H1 (cell line): ENCODE measurements at regions not wholly inside any gene's neighbourhood (a gene's known extent, or its start where the extent isn't known, plus 50 kb on each side); places are given as distances from the start of the nearest gene placed in this dataset.

Experiments used
- CTCF ChIA-PET: fragments of 300-600 bp; sonication (Branson Sonifier 250); formaldehyde crosslinking; loops from one replicate; lab custom pipeline; 2021; ENCODE audit not compliant: partially characterized antibody; lab: Charles Lee
- POLR2A ChIA-PET: fragments of 300-600 bp; sonication (Branson Sonifier 250); formaldehyde crosslinking; loops from one replicate; lab custom pipeline; 2021; ENCODE audit warnings: inconsistent platforms; ENCODE audit not compliant: partially characterized antibody; lab: Charles Lee
- DNase-seq, 2 experiments: peaks; one replicate each; pipeline versions ENCODE4 v3.0.0 to v3.0.0-alpha.2; 2010 to 2022; ENCODE audit warnings: low spot score in 2 of 2, low read depth in 1 of 2, mixed read lengths in 1 of 2
- FAIRE-seq: peaks from 2 replicates; lab custom pipeline; 2011; peaks lifted over from hg19 to GRCh38; lab: Jason Lieb, UNC
- H2AFZ ChIP-seq: 2 replicates; pipeline ENCODE4 v1.8.1; 2012; ENCODE audit warnings: low read length, inconsistent platforms
- H2AK5ac ChIP-seq: 2 replicates; pipeline ENCODE4 v1.6.1; 2013; ENCODE audit warnings: low read depth, low read length
- H2BK120ac ChIP-seq: replicated peaks from 2 replicates; pipeline ENCODE3; 2013; ENCODE audit warnings: low read depth, low read length, inconsistent platforms
- H2BK12ac ChIP-seq: 2 replicates; pipeline ENCODE4 v1.6.1; 2013; ENCODE audit warnings: low read depth, low read length
- H2BK15ac ChIP-seq: 2 replicates; pipeline ENCODE4 v1.6.1; 2013; ENCODE audit warnings: low read length
- H2BK20ac ChIP-seq: 2 replicates; pipeline ENCODE4 v1.6.1; 2013; ENCODE audit warnings: low read length
- H2BK5ac ChIP-seq: 2 replicates; pipeline ENCODE4 v1.6.1; 2013; ENCODE audit warnings: low read depth, low read length
- H3K14ac ChIP-seq: 2 replicates; pipeline ENCODE4 v1.6.1; 2013; ENCODE audit warnings: inconsistent platforms; ENCODE audit not compliant: insufficient read length
- H3K18ac ChIP-seq: 2 replicates; pipeline ENCODE4 v1.6.1; 2013; ENCODE audit warnings: low read length; ENCODE audit errors: extremely low read depth
- H3K23ac ChIP-seq: 2 replicates; pipeline ENCODE4 v1.6.1; 2013; ENCODE audit warnings: inconsistent platforms; ENCODE audit not compliant: insufficient read length
- H3K23me2 ChIP-seq: 2 replicates; pipeline ENCODE4 v1.6.1; 2013; ENCODE audit warnings: low read depth, low read length
- H3K27ac ChIP-seq: 2 replicates; pipeline ENCODE4 v1.6.1; 2011; ENCODE audit warnings: low read depth, low read length, inconsistent platforms
- H3K27me3 ChIP-seq, 4 experiments: replicated peaks in 1 of 4; 1 replicate in 1 of 4; 2 replicates in 3 of 4; pipeline versions ENCODE4 v1.6.1 to v1.8.1; 2011 to 2013; ENCODE audit warnings: low read length in 3 of 4, mild to moderate bottlenecking in 3 of 4, inconsistent platforms in 2 of 4, mixed read lengths in 2 of 4, moderate library complexity in 1 of 4; ENCODE audit not compliant: control insufficient read depth in 3 of 4, insufficient read depth in 3 of 4; ENCODE audit errors: extremely low read depth in 1 of 4
- H3K36me3 ChIP-seq, 4 experiments: 2 replicates each; pipeline versions ENCODE4 v1.6.1 to v1.8.1; 2011 to 2013; ENCODE audit warnings: mild to moderate bottlenecking in 4 of 4, low read length in 3 of 4, moderate library complexity in 2 of 4, control low read depth in 1 of 4, inconsistent platforms in 1 of 4; ENCODE audit not compliant: insufficient read depth in 4 of 4, control insufficient read depth in 2 of 4
- H3K4ac ChIP-seq: replicated peaks from 2 replicates; pipeline ENCODE3; 2013; ENCODE audit warnings: low read length, low read depth, mixed read lengths, inconsistent platforms; ENCODE audit not compliant: insufficient read length
- H3K4me1 ChIP-seq, 4 experiments: replicated peaks in 1 of 4; 1 replicate in 1 of 4; 2 replicates in 3 of 4; pipeline versions ENCODE4 v1.6.1 to v1.8.1; 2011 to 2013; ENCODE audit warnings: low read length in 3 of 4, inconsistent platforms in 2 of 4, mixed read lengths in 1 of 4; ENCODE audit not compliant: insufficient read depth in 4 of 4, control insufficient read depth in 3 of 4
- H3K4me2 ChIP-seq, 2 experiments: 2 replicates each; pipeline versions ENCODE4 v1.6.1 to v1.8.1; 2011 to 2013; ENCODE audit warnings: low read depth in 2 of 2, low read length in 2 of 2, control low read depth in 1 of 2, inconsistent platforms in 1 of 2, mild to moderate bottlenecking in 1 of 2; ENCODE audit not compliant: insufficient read depth in 1 of 2
- H3K4me3 ChIP-seq, 4 experiments: fragments of 200-600, 300-600 bp in 1 of 4; sonication (generic), shearing (Covaris generic), sonication (Bioruptor Twin) in 1 of 4; 2 replicates each; pipeline versions ENCODE4 v1.5.1 to v1.8.1; 2011 to 2016; ENCODE audit warnings: low read length in 4 of 4, low read depth in 3 of 4, control low read depth in 2 of 4, inconsistent platforms in 2 of 4, mild to moderate bottlenecking in 2 of 4, mixed read lengths in 1 of 4, moderate library complexity in 1 of 4; ENCODE audit not compliant: insufficient read depth in 2 of 4; ENCODE audit errors: extremely low read depth in 1 of 4
- H3K56ac ChIP-seq: replicated peaks from 2 replicates; pipeline ENCODE3; 2013; ENCODE audit warnings: low read depth, mild to moderate bottlenecking, mixed read lengths, low read length, inconsistent platforms; ENCODE audit not compliant: insufficient read length
- H3K79me1 ChIP-seq: 2 replicates; pipeline ENCODE4 v1.6.1; 2013; ENCODE audit warnings: low read depth, low read length, control low read depth
- H3K79me2 ChIP-seq, 2 experiments: 2 replicates each; pipeline versions ENCODE4 v1.6.1 to v1.8.1; 2012 to 2013; ENCODE audit warnings: low read length in 2 of 2, mild to moderate bottlenecking in 2 of 2, inconsistent platforms in 1 of 2; ENCODE audit not compliant: insufficient read depth in 2 of 2, control insufficient read depth in 1 of 2
- H3K9ac ChIP-seq, 4 experiments: replicated peaks in 1 of 4; 1 replicate in 1 of 4; 2 replicates in 3 of 4; pipeline versions ENCODE4 v1.6.1 to v1.8.1; 2011 to 2013; ENCODE audit warnings: low read depth in 3 of 4, low read length in 3 of 4, control low read depth in 2 of 4, mild to moderate bottlenecking in 2 of 4, moderate library complexity in 2 of 4, inconsistent platforms in 1 of 4; ENCODE audit errors: extremely low read depth in 1 of 4
- H3K9me3 ChIP-seq, 2 experiments: 2 replicates each; pipeline versions ENCODE4 v1.6.1 to v1.8.1; 2012 to 2013; ENCODE audit warnings: mild to moderate bottlenecking in 2 of 2, moderate library complexity in 2 of 2, control low read depth in 1 of 2, inconsistent platforms in 1 of 2, low read depth in 1 of 2, low read length in 1 of 2, mixed read lengths in 1 of 2; ENCODE audit not compliant: insufficient read depth in 2 of 2
- H4K20me1 ChIP-seq, 2 experiments: replicated peaks in 1 of 2; 2 replicates each; pipeline versions ENCODE3 to v1.8.1; 2011 to 2013; ENCODE audit warnings: inconsistent platforms in 2 of 2, low read length in 2 of 2, mild to moderate bottlenecking in 1 of 2; ENCODE audit not compliant: insufficient read depth in 2 of 2, control insufficient read depth in 1 of 2
- H4K5ac ChIP-seq: 2 replicates; pipeline ENCODE4 v1.6.1; 2013; ENCODE audit warnings: low read length, low read depth, mixed read lengths, inconsistent platforms; ENCODE audit not compliant: insufficient read length
- H4K8ac ChIP-seq: 2 replicates; pipeline ENCODE4 v1.8.0; 2013; ENCODE audit warnings: mild to moderate bottlenecking, moderate library complexity, low read length, inconsistent platforms; ENCODE audit not compliant: insufficient read depth; ENCODE audit errors: extremely low read depth
- H4K91ac ChIP-seq: replicated peaks from 2 replicates; pipeline ENCODE3; 2013; ENCODE audit warnings: low read length, mixed read lengths, inconsistent platforms; ENCODE audit not compliant: insufficient read length
- HDAC6 ChIP-seq: IDR thresholded peaks from one replicate; pipeline ENCODE4 v1.7.1; 2012; ENCODE audit warnings: low read depth, mild to moderate bottlenecking, inconsistent platforms, low read length, moderate library complexity
- RAD21 ChIP-seq, 2 experiments: IDR thresholded peaks in 1 of 2; conservative IDR thresholded peaks in 1 of 2; 2 replicates each; pipeline ENCODE4 v1.6.1; 2011; ENCODE audit warnings: low read depth in 2 of 2, low read length in 2 of 2, improper control_type of control experiment in 1 of 2, inconsistent platforms in 1 of 2, mild to moderate bottlenecking in 1 of 2, moderate library complexity in 1 of 2
- TAF7 ChIP-seq: optimal IDR thresholded peaks from 2 replicates; pipeline ENCODE3; 2011; ENCODE audit warnings: low read depth, mild to moderate bottlenecking, inconsistent platforms, low read length, moderate library complexity, borderline replicate concordance

DNA sequence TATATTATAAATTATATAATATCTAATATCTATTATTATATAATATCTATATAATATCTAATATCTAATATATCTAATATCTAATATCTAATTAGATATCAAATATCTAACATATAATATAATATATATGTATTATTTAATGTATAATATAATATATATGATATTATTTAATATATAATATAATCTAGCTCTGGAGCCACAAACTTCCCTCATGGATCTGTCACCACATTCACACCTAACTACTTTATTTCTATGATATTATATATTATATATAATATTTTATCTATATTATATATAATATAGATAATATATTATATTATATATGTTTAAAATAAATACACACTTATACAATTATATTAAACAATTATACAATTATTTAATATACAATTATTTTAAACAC lies 667.5 kb downstream of the KCTD8 start:
- no peak overlapping the region for H2AK5ac ChIP-seq
- no peak overlapping the region for H3K14ac ChIP-seq
- no peak overlapping the region for H3K4me3 ChIP-seq
- no peak overlapping the region for H2BK120ac ChIP-seq
- H3K36me3 ChIP-seq: no peaks in the 10 kb centered on the region
- H3K9ac ChIP-seq: no peak overlapping the region
- H3K9me3 ChIP-seq: no peaks in the 10 kb centered on the region
- H3K18ac ChIP-seq: no peak overlapping the region
- DNase-seq: no peak
- no peak overlapping the region for H2BK15ac ChIP-seq
- no peaks in the 10 kb centered on the region for H3K23me2 ChIP-seq
- H2BK12ac ChIP-seq: no peak overlapping the region
- no peaks in the 10 kb centered on the region for H3K27me3 ChIP-seq
- no peak overlapping the region for H4K8ac ChIP-seq
- no peak overlapping the region for H3K4ac ChIP-seq
- H2AFZ ChIP-seq: no peak overlapping the region
- POLR2A ChIA-PET: no interaction called here
- no peak for TF ChIP-seq RAD21 (IDR thresholded peaks at IDR 0.05 in 1 of 2, conservative IDR thresholded peaks at IDR 0.05 in 1 of 2; ENCODE audit: low read depth in 2 of 2, low read length in 2 of 2)
- no peak for TF ChIP-seq HDAC6
- TF ChIP-seq TAF7: no peak
- no peak for FAIRE-seq
- H4K20me1 ChIP-seq: no peaks in the 10 kb centered on the region
- no peaks in the 10 kb centered on the region for H3K79me2 ChIP-seq
- H2BK5ac ChIP-seq: no peak overlapping the region
- H3K27ac ChIP-seq: no peak overlapping the region
- no peaks in the 10 kb centered on the region for H3K79me1 ChIP-seq
- no peak overlapping the region for H2BK20ac ChIP-seq
- H3K56ac ChIP-seq: no peak overlapping the region
- CTCF ChIA-PET: interaction anchor here (1.6 kb wide), 1 partner anchor 56 kb away, joined by 3 read pairs; no protein-coding TSS in a partner anchor
- H3K4me2 ChIP-seq: no peak overlapping the region
- H3K23ac ChIP-seq: no peak overlapping the region
- 0 out of 7 replicates have a peak, but pooled peaks cover 0 to 3% (median 0%) of the 10 kb centered on the region in 4 experiments for H3K4me1 ChIP-seq
- no peak overlapping the region for H4K5ac ChIP-seq
- H4K91ac ChIP-seq: no peak overlapping the region
